ENCODE measurements at regions not wholly inside any gene's neighbourhood (a gene's known extent, or its start where the extent isn't known, plus 50 kb on each side); places are given as distances from the start of the nearest gene placed in this dataset.

- H3K4me3 ChIP-seq (replicated peaks in 1 of 2; ENCODE audit: low read depth in 1 of 2, low read length in 2 of 2) = no peak overlapping the region
- ChIA-PET POLR2A (no interaction called here), RAD21 (ENCODE audit: low non-redundant PET in 1 of 2, low total read pairs in 2 of 2, uncharacterized antibody in 2 of 2, unreplicated experiment in 2 of 2) (no interaction called here), CTCF (no interaction called here)
- H3K4me2 ChIP-seq (ENCODE audit: low read length) = no peak overlapping the region
- no peaks in the 10 kb centered on the region for H3K36me3 ChIP-seq (ENCODE audit: control insufficient read depth in 1 of 2, insufficient read depth in 2 of 2, low read length in 2 of 2)
- DNase-seq (ENCODE audit: low read depth, low spot score) (no peak), ATAC-seq (no peak)
- TF ChIP-seq SP1 (IDR thresholded peaks at IDR 0.05; ENCODE audit: low read depth) (no peak), MAX (IDR thresholded peaks at IDR 0.05) (no peak), RAD21 (IDR thresholded peaks at IDR 0.05; ENCODE audit: low read depth) (no peak), ZNF274 (IDR thresholded peaks at IDR 0.05; ENCODE audit: low read depth, low read length) (no peak)
- intact Hi-C loops (cut with micrococcal nuclease) = no loop called here
- no peak overlapping the region for H2AFZ ChIP-seq (ENCODE audit: low read depth, low read length, poor library complexity, severe bottlenecking)
- BruUV-seq (replicated peaks) = no TSS peak
- no peaks in the 10 kb centered on the region for H4K20me1 ChIP-seq (ENCODE audit: insufficient read depth)
- H3K27me3 ChIP-seq (ENCODE audit: insufficient read depth, low read length) = no peaks in the 10 kb centered on the region
- no peak overlapping the region for H3K27ac ChIP-seq (ENCODE audit: low read depth, low read length)
- no peaks in the 10 kb centered on the region for H3K9me2 ChIP-seq (ENCODE audit: insufficient read depth)
- peaks cover 10 to 16% of the 10 kb centered on the region in 2 experiments; a peak in 3 of 4 replicates for H3K4me1 ChIP-seq (ENCODE audit: control insufficient read depth in 1 of 2, insufficient read depth in 2 of 2, low read length in 2 of 2)
- no peaks in the 10 kb centered on the region for H3K79me2 ChIP-seq (ENCODE audit: insufficient read depth, low read length)
- no peaks in the 10 kb centered on the region for H3K9me3 ChIP-seq (ENCODE audit: control insufficient read depth in 1 of 2, insufficient read depth in 1 of 2, low read depth in 1 of 2, low read length in 2 of 2)
- no peak overlapping the region for H3K9ac ChIP-seq (ENCODE audit: low read length)
Observed at GRCh38 chr6:169339025-169339424, 85.4 kb upstream of the THBS2 start.

DNA sequence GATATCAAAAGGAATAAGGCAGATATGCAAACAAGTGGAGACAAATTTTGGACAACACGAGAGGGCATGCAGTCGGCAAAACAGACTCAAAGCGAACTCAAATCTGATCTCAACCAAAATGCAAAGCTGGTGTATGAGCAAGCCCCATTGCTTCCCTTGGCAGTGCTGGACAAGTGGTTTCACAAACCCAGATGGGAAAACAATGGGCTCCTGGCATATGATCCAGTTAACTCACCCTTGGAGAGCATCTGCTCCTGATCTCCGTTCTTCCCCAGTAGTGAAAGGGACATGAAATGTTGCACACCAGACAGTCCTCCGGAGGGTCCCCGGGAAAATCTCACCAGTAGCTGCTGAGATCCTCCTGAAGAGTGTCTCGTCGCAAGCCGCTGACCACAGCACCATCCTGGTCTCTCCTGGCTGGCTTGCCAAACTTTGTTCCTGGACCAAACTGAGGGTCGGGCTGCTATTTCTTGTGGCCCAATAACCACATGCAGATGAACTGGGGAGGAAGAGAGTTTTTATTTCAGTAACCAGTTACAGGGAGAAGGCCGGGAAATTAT, 84.3 kb upstream of the THBS2 start:
- H3K9me2 ChIP-seq (ENCODE audit: insufficient read depth) = no peaks in the 10 kb centered on the region
- H3K9me3 ChIP-seq (ENCODE audit: control insufficient read depth in 1 of 2, insufficient read depth in 1 of 2, low read depth in 1 of 2, low read length in 2 of 2) = no peaks in the 10 kb centered on the region
- RAD21 ChIA-PET (ENCODE audit: low non-redundant PET in 1 of 2, low total read pairs in 2 of 2, uncharacterized antibody in 2 of 2, unreplicated experiment in 2 of 2) = no interaction called here
- no peaks in the 10 kb centered on the region for H3K79me2 ChIP-seq (ENCODE audit: insufficient read depth, low read length)
- intact Hi-C loops (cut with micrococcal nuclease) = no loop called here
- CTCF ChIA-PET = no interaction called here
- H2AFZ ChIP-seq (ENCODE audit: low read depth, low read length, poor library complexity, severe bottlenecking) = no peak overlapping the region
- H3K9ac ChIP-seq (ENCODE audit: low read length) = no peak overlapping the region
- no peak overlapping the region for H3K27ac ChIP-seq (ENCODE audit: low read depth, low read length)
- H3K4me2 ChIP-seq (ENCODE audit: low read length) = no peak overlapping the region
- BruUV-seq (replicated peaks) = no TSS peak
- H3K36me3 ChIP-seq (ENCODE audit: control insufficient read depth in 1 of 2, insufficient read depth in 2 of 2, low read length in 2 of 2) = no peaks in the 10 kb centered on the region
- no peak for TF ChIP-seq CBX3 (IDR thresholded peaks at IDR 0.05; ENCODE audit: low read depth)
- TF ChIP-seq FOSL1 (IDR thresholded peaks at IDR 0.05; ENCODE audit: low read depth) = no peak
- TF ChIP-seq ZFX (IDR thresholded peaks at IDR 0.05) = no peak
- TF ChIP-seq SP1 (IDR thresholded peaks at IDR 0.05; ENCODE audit: low read depth) = no peak
- H3K27me3 ChIP-seq (ENCODE audit: insufficient read depth, low read length) = no peaks in the 10 kb centered on the region
- no peaks in the 10 kb centered on the region for H4K20me1 ChIP-seq (ENCODE audit: insufficient read depth)
- DNase-seq (ENCODE audit: low read depth, low spot score) (no peak), ATAC-seq (no peak)
- H3K4me3 ChIP-seq (replicated peaks in 1 of 2; ENCODE audit: low read depth in 1 of 2, low read length in 2 of 2) = no peak overlapping the region
- POLR2A ChIA-PET = no interaction called here
- peaks cover 10 to 16% of the 10 kb centered on the region in 2 experiments; a peak in 3 of 4 replicates for H3K4me1 ChIP-seq (ENCODE audit: control insufficient read depth in 1 of 2, insufficient read depth in 2 of 2, low read length in 2 of 2)
